Iris pigment epithelial cell (primary cell): ENCODE measurements at regions not wholly inside any gene's neighbourhood (a gene's known extent, or its start where the extent isn't known, plus 50 kb on each side); places are given as distances from the start of the nearest gene placed in this dataset.
"Not testable (repeated sequence)": the region's sequence is repeated elsewhere in the genome, so short reads cannot be mapped to it uniquely, and the experiment has no call there.

ENCODE experiments used
- DNase-seq: peaks from one replicate; pipeline ENCODE4 v3.0.0-alpha.2; 2011; ENCODE audit warnings: low read depth

- DNase-seq: no peak
These were observed 450.2 kb downstream of the CCER1 start for GRCh38 chr12:90504806-90505205.

GRCh38 chr12:90502070-90502469 lies 452.9 kb downstream of the CCER1 start:
- DNase-seq: no peak

DNA sequence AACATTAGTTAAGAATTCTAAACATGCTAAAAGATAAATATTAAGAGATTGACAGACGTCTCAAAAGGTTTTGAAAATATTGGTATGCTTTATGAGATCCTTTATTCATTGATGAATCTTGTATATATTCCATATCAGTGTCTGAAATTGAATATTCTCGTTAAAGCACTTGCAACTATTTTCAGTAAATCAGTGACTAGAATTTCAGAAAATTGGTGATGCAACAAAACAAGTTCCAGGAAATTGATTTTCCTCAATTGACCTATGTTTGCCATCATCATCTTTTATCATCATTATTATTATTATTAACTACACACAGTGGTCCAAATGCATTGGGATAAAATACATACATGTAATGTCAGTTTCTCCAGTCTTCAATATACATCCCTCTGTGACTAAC lies 453.6 kb downstream of the CCER1 start:
- DNase-seq: no peak

- no peak for DNase-seq
These were observed 455.2 kb downstream of the CCER1 start for GRCh38 chr12:90499795-90500194.

DNA sequence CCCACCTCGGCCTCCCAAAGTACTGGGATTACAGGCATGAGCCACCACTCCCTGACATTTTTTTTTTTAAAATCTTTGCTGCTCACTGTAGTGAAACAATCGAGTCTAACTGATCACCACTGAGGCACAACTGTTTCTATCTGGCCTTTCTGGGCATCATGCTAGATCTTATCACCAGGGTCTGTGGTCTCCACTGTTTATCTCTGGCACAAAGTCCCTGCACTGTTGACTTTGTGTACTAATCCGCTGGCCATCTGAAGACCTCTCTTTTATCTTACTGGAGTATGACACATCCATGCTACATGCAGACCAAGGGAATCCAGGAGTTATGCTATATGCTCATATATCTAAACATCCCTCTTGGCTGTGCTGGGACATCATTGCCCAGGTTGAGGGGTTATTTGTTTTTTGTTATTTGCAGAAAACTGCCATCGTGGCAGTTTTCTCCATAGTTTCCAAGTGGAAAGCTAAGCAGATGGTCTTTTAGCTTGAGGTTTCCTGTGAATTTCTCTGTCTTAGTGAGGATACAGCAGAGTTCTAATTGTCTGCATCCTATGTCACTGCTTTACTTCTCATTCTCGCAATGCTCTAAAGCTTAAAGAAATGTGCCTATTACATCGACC lies 456.9 kb downstream of the CCER1 start:
- no peak for DNase-seq

GRCh38 chr12:90490355-90490754 lies 464.6 kb downstream of the CCER1 start:
- no peak for DNase-seq

DNA sequence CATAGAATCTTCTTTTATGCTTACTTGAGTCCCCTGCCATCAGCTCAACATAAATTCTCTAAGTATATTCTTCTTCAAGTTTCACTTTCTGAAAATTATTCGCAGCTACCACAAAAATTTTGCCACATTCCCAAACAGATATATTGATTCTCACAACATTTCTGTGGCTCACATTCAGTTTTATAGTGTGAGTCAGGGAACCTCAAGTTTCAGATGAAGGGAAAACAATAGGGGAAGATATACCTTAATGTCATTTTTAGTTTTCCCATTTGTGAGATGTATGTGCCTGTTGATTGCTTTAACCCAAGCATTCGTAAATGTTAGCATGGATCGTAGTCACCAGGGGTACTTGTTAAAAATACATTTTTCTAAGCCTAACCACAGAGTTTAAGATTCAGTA lies 465.8 kb downstream of the CCER1 start:
- no peak for DNase-seq

GRCh38 chr12:90485560-90485959 lies 469.4 kb downstream of the CCER1 start:
- no peak for DNase-seq

- no peak for DNase-seq
These were observed 470.9 kb downstream of the CCER1 start for GRCh38 chr12:90484094-90484493.

- DNase-seq: no peak
These were observed 473.2 kb downstream of the CCER1 start for GRCh38 chr12:90481748-90482147.

GRCh38 chr12:90479237-90479636 lies 475.7 kb downstream of the CCER1 start:
- no peak for DNase-seq

DNA sequence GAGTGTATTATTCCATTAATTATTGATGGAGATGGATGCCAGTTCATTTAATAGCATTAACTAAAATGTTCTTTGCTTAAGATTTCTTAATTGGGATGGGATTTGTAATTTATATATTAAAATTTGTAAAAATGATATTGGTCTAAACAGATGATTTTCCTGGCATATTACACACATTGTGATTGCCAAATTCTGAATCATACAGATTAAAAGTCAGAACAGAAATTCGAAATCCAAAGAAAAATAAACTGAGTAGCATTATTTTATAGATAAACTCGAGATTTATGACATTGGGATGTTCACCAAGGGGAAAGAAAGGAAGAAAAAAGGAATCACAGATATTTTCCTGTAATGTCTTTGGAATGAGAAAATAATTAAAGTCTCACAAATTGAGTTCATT lies 481.1 kb downstream of the CCER1 start:
- DNase-seq: no peak

DNA sequence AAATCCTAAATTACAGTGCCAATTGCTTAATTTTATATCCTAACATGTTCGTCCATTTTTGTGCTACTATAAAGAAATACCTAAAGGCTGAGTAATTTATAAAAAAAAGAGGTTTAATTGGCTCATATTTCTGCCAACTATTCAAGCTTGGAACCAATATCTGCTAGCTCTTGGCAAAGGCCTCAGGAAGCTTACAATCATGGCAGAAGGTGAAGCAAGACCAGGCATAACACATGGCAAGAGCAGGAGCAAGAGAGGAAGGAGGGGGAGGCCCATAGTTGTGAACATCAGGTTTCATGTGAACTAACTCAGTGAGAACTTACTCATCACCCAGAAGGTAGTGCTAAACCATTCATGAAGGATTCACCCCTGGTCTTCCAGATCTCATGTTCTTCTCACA lies 494.3 kb downstream of the CCER1 start:
- peak; percentile 1 for DNase-seq

GRCh38 chr12:90456248-90456647 lies 498.7 kb downstream of the CCER1 start:
- no peak for DNase-seq

GRCh38 chr12:90455756-90456155 lies 499.2 kb downstream of the CCER1 start:
- DNase-seq: no peak

DNA sequence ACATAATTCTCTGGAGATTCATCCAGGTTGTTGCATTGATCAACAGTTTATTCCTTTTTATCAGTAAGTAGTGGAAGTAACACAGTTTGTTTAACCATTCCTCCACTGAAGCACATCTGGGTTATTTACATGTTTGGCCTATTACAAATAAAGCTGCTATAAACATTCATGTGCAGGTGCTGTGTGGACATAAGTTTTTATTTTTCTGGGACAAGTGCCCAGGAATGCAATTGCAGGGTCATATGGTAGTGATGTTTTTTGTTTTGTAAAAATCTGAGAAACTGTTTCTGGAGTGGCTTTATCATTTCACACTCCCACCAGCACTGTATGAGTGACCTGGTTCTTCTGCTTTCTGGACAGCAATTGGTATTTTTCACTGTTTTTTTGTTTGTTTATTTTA lies 505.4 kb downstream of the CCER1 start:
- no peak for DNase-seq

DNA sequence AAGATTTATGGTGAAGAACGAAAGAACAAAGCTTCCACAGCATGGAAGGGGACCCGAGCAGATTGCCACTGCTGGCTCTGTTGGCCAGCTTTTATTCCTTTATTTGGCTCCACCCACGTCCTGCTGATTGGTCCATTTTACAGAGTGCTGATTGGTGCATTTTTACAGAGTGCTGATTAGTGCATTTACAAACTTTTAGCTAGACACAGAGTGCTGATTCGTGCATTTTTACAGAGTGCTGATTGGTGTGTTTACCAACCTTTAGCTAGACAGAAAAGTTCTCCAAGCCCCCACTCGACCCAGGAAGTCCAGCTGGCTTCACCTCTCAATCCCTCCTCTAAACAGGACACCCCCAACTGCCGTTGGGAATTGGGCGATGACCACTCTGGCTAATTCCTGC lies 511.5 kb downstream of the CCER1 start:
- not testable (repeated sequence) for DNase-seq

- no peak for DNase-seq
These were observed 513.5 kb downstream of the CCER1 start for GRCh38 chr12:90441431-90441830.

- no peak for DNase-seq
These were observed 526.1 kb downstream of the CCER1 start for GRCh38 chr12:90428881-90429280.

DNA sequence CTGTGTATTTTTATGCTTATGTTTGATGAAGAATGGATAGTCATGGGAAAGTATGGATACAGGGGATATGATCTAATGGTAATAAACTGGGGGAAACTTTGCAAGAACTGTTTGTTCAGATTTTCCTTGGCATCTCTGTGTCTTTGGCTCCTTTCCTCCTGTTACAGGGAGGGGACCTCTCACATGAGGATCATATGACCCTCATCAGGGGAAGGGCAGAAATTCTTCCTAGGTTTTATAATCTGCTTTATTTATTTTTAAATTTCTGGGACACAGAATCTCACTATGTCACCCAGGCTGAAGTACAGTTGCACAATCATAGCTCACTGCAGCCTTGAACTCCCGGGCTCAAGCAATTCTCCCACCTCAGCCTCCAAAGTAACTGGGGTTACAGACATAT lies 526.5 kb downstream of the CCER1 start:
- DNase-seq: no peak

GRCh38 chr12:90423965-90424364 lies 531.0 kb downstream of the CCER1 start:
- no peak for DNase-seq

DNA sequence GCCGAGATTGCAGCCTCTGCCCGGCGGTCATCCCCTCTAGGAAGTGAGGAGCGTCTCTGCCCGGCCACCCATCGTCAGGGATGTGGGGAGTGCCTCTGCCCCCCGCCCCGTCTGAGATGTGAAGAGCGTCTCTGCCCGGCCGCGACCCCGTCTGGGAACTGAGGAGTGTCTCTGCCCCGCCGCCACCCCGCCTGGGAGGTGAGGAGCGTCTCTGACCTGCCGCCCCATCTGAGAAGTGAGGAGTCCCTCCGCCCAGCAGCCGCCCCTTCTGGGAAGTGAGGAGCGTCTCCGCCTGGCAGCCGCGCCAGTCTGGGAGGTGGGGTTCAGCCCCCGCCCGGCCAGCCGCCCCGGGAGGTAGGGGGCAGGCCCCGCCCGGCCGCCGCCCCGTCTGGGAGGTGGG lies 544.0 kb downstream of the CCER1 start:
- no peak for DNase-seq

DNA sequence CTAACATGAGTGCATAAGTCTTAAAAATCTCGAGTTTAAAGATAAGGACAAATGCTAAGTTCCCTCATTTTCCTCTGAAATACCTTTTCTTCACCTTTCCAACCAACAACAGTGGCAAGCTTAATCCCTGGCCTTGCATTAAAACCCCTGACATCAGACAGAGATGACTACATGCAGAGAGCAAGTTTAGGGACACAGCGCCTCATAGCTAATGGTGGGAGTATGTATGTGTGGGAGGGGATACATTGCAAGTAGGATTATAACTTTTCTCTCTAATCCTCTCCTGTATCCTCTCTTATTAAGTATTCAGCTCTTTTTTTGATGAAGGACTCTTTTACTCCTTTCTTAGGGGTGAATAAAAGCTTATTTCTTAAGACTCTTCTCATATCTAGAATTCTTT lies 547.1 kb downstream of the CCER1 start:
- no peak for DNase-seq

GRCh38 chr12:90404071-90404470 lies 550.9 kb downstream of the CCER1 start:
- no peak for DNase-seq

DNA sequence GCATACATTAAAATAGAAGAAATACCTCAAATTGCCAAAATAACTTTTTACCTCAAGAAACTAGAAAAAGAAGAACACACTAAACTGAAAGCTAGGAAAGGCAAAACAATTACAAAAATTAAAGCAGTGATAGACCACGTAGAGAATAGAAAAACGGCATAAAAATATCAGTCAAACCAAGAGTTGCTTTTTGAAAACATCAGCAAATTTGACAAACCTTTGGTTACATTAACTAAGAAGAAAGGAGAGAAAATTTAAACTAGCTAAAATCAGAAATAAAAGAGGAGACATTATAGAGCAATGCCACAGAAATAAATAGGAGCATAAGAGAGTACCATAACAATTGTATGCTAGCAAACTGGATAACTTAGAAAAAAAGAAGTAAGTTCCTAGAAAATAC lies 553.8 kb downstream of the CCER1 start:
- no peak for DNase-seq
